GM06990 (cell line): ENCODE measurements at regions not wholly inside any gene's neighbourhood (a gene's known extent, or its start where the extent isn't known, plus 50 kb on each side); places are given as distances from the start of the nearest gene placed in this dataset.

Experiments
- DNase-seq: peaks from one replicate; pipeline ENCODE4 v3.0.0-alpha.2; 2011; ENCODE audit not compliant: insufficient read length; ENCODE audit errors: extremely low read depth
- H3K27me3 ChIP-seq: replicated peaks from 2 replicates; pipeline ENCODE4 v1.6.0; 2011; ENCODE audit warnings: low read length; ENCODE audit not compliant: control insufficient read depth, insufficient read depth
- H3K36me3 ChIP-seq: 2 replicates; pipeline ENCODE4 v1.5.1; 2011; ENCODE audit warnings: low read length; ENCODE audit not compliant: control insufficient read depth, insufficient read depth
- H3K4me3 ChIP-seq: replicated peaks from 2 replicates; pipeline ENCODE4 v1.5.1; 2011; ENCODE audit warnings: low read depth, mild to moderate bottlenecking, control low read depth, low read length
- CTCF ChIP-seq: IDR thresholded peaks from 2 replicates; pipeline ENCODE4 v1.5.1; 2011; ENCODE audit warnings: low read length, control low read depth, mild to moderate bottlenecking, inconsistent platforms; ENCODE audit not compliant: insufficient read depth, poor library complexity, severe bottlenecking

- H3K27me3 ChIP-seq, result peaks cover 10% of the 10 kb centered on the region
- TF ChIP-seq CTCF, result no peak
- no peaks in the 10 kb centered on the region for H3K36me3 ChIP-seq
- no peak overlapping the region for H3K4me3 ChIP-seq
- DNase-seq, result no peak
These were observed 56.3 kb upstream of the LBX1 start for GRCh38 chr10:101285519-101286070.

GRCh38 chr10:101286248-101287046 is 57.2 kb upstream of the LBX1 start:
- no peak overlapping the region for H3K4me3 ChIP-seq
- TF ChIP-seq CTCF, result no peak
- H3K27me3 ChIP-seq, result peaks cover 10% of the 10 kb centered on the region
- no peak for DNase-seq
- H3K36me3 ChIP-seq, result no peaks in the 10 kb centered on the region

GRCh38 chr10:101287183-101287996 is 58.1 kb upstream of the LBX1 start:
- Histone ChIP-seq H3K36me3 (no peaks in the 10 kb centered on the region), H3K4me3 (no peak overlapping the region), H3K27me3 (peaks cover 10% of the 10 kb centered on the region)
- no peak for DNase-seq
- TF ChIP-seq CTCF, result no peak

- peaks cover 11% of the 10 kb centered on the region for H3K27me3 ChIP-seq
- no peaks in the 10 kb centered on the region for H3K36me3 ChIP-seq
- no peak overlapping the region for H3K4me3 ChIP-seq
- DNase-seq, result no peak
- peak; percentile 31 for TF ChIP-seq CTCF
These were observed 58.9 kb upstream of the LBX1 start for GRCh38 chr10:101287997-101288635.

GRCh38 chr10:101289541-101289940 is 60.3 kb upstream of the LBX1 start:
- Histone ChIP-seq H3K27me3 (peaks cover 11% of the 10 kb centered on the region), H3K36me3 (no peaks in the 10 kb centered on the region), H3K4me3 (no peak overlapping the region)
- TF ChIP-seq CTCF, result no peak
- no peak for DNase-seq
